H9 (cell line): ENCODE measurements at regions not wholly inside any gene's neighbourhood (a gene's known extent, or its start where the extent isn't known, plus 50 kb on each side); places are given as distances from the start of the nearest gene placed in this dataset.
A peak's percentile ranks its signal among the peaks of the same experiment; 100 is the strongest.

Experiments
- DNase-seq: peaks from one replicate; pipeline ENCODE4 v3.0.0-alpha.2; 2017
- H2AFZ ChIP-seq: one replicate; pipeline ENCODE4 v1.6.1; 2013; ENCODE audit warnings: mild to moderate bottlenecking, low read length, control low read depth, moderate library complexity
- H2AK5ac ChIP-seq: 2 replicates; pipeline ENCODE4 v1.6.1; 2013; ENCODE audit warnings: low read length, control low read depth, mixed read lengths; ENCODE audit not compliant: insufficient read length
- H2BK120ac ChIP-seq: one replicate; pipeline ENCODE4 v1.6.1; 2013; ENCODE audit warnings: low read depth, mild to moderate bottlenecking, low read length, control low read depth, inconsistent platforms; ENCODE audit not compliant: poor library complexity, severe bottlenecking
- H2BK12ac ChIP-seq: 2 replicates; pipeline ENCODE4 v1.6.1; 2013; ENCODE audit warnings: low read length, control low read depth, mixed read lengths, low read depth; ENCODE audit not compliant: insufficient read length
- H2BK15ac ChIP-seq: 2 replicates; pipeline ENCODE4 v1.6.1; 2013; ENCODE audit warnings: low read depth, low read length, control low read depth
- H2BK20ac ChIP-seq: one replicate; pipeline ENCODE4 v1.6.1; 2013; ENCODE audit warnings: low read depth, mild to moderate bottlenecking, low read length, control low read depth, inconsistent platforms; ENCODE audit not compliant: poor library complexity, severe bottlenecking
- H2BK5ac ChIP-seq: 2 replicates; pipeline ENCODE4 v1.6.1; 2013; ENCODE audit warnings: low read length, control low read depth, mixed read lengths; ENCODE audit not compliant: insufficient read length
- H3K14ac ChIP-seq: 2 replicates; pipeline ENCODE4 v1.6.1; 2013; ENCODE audit warnings: low read length, control low read depth; ENCODE audit not compliant: insufficient read depth
- H3K18ac ChIP-seq: 2 replicates; pipeline ENCODE4 v1.6.1; 2013; ENCODE audit warnings: low read depth, mild to moderate bottlenecking, mixed read lengths, low read length, control low read depth; ENCODE audit not compliant: insufficient read length
- H3K23ac ChIP-seq: 2 replicates; pipeline ENCODE4 v1.6.1; 2013; ENCODE audit warnings: low read length, control low read depth, mixed read lengths, low read depth; ENCODE audit not compliant: insufficient read length
- H3K23me2 ChIP-seq: 2 replicates; pipeline ENCODE4 v1.6.1; 2013; ENCODE audit warnings: low read depth, mild to moderate bottlenecking, mixed read lengths, low read length, control low read depth; ENCODE audit not compliant: insufficient read length, poor library complexity, severe bottlenecking
- H3K27ac ChIP-seq: 2 replicates; pipeline ENCODE4 v1.5.1; 2013; ENCODE audit warnings: low read length, control low read depth, mixed read lengths, low read depth; ENCODE audit not compliant: insufficient read length
- H3K27me3 ChIP-seq: 2 replicates; pipeline ENCODE4 v1.6.1; 2013; ENCODE audit warnings: low read length, control low read depth, inconsistent platforms; ENCODE audit not compliant: insufficient read depth
- H3K4ac ChIP-seq: 2 replicates; pipeline ENCODE4 v1.6.1; 2013; ENCODE audit warnings: low read depth, mild to moderate bottlenecking, control low read depth, inconsistent platforms, low read length, moderate library complexity
- H3K4me1 ChIP-seq: 2 replicates; pipeline ENCODE4 v1.6.1; 2013; ENCODE audit warnings: low read length, control low read depth, inconsistent platforms; ENCODE audit not compliant: insufficient read depth
- H3K4me2 ChIP-seq: 2 replicates; pipeline ENCODE4 v1.6.1; 2013; ENCODE audit warnings: low read length, control low read depth, mixed read lengths; ENCODE audit not compliant: insufficient read length, insufficient read depth
- H3K56ac ChIP-seq: 2 replicates; pipeline ENCODE4 v1.6.1; 2013; ENCODE audit warnings: low read depth, mild to moderate bottlenecking, mixed read lengths, low read length, control low read depth; ENCODE audit not compliant: insufficient read length
- H3K79me1 ChIP-seq: 2 replicates; pipeline ENCODE4 v1.6.1; 2013; ENCODE audit warnings: low read depth, mild to moderate bottlenecking, moderate library complexity, low read length, control low read depth, inconsistent platforms; ENCODE audit not compliant: insufficient read depth, poor library complexity, severe bottlenecking
- H3K79me2 ChIP-seq: 2 replicates; pipeline ENCODE4 v1.6.1; 2013; ENCODE audit warnings: low read length, control low read depth, inconsistent platforms; ENCODE audit not compliant: insufficient read depth
- H3K9ac ChIP-seq: 2 replicates; pipeline ENCODE4 v1.6.1; 2013; ENCODE audit warnings: low read length, control low read depth, mixed read lengths; ENCODE audit not compliant: insufficient read length; ENCODE audit errors: extremely low read depth
- H3K9me3 ChIP-seq: one replicate; pipeline ENCODE4 v1.6.1; 2013; ENCODE audit warnings: low read depth, low read length, inconsistent platforms; ENCODE audit not compliant: control insufficient read depth
- H3T11ph ChIP-seq: one replicate; pipeline ENCODE4 v1.6.1; 2013; ENCODE audit warnings: mild to moderate bottlenecking, low read length, control low read depth, inconsistent platforms
- H4K20me1 ChIP-seq: one replicate; pipeline ENCODE4 v1.6.1; 2013; ENCODE audit not compliant: control insufficient read depth, insufficient read length, insufficient read depth
- H4K5ac ChIP-seq: 2 replicates; pipeline ENCODE4 v1.6.1; 2013; ENCODE audit warnings: low read depth, mild to moderate bottlenecking, mixed read lengths, low read length, control low read depth; ENCODE audit not compliant: insufficient read length
- H4K8ac ChIP-seq: replicated peaks from 2 replicates; pipeline ENCODE4 v1.6.1; 2013; ENCODE audit warnings: low read length, control low read depth, mixed read lengths, low read depth; ENCODE audit not compliant: insufficient read length
- H4K91ac ChIP-seq: 2 replicates; pipeline ENCODE4 v1.6.1; 2013; ENCODE audit warnings: low read depth, mild to moderate bottlenecking, moderate library complexity, mixed read lengths, low read length, control low read depth; ENCODE audit not compliant: insufficient read length
- H3K27ac Mint-ChIP-seq, 3 experiments: 2 replicates in 2 of 3; 3 replicates in 1 of 3; pipeline ENCODE4 v1.8.0; 2020 to 2021; ENCODE audit warnings: mixed read lengths in 3 of 3, mild to moderate bottlenecking in 1 of 3, moderate library complexity in 1 of 3
- H3K27me3 Mint-ChIP-seq: 2 replicates; pipeline ENCODE4 v1.8.0; 2021; ENCODE audit warnings: low read depth, mild to moderate bottlenecking, moderate library complexity, mixed read lengths
- H3K36me3 Mint-ChIP-seq, 3 experiments: 2 replicates in 2 of 3; 3 replicates in 1 of 3; pipeline ENCODE4 v1.8.0; 2020 to 2021; ENCODE audit warnings: low read depth in 3 of 3, mixed read lengths in 3 of 3; ENCODE audit not compliant: insufficient read depth in 1 of 3
- H3K4me1 Mint-ChIP-seq, 2 experiments: 2 replicates each; pipeline ENCODE4 v1.8.0; 2020; ENCODE audit warnings: mixed read lengths in 2 of 2
- H3K4me3 Mint-ChIP-seq, 2 experiments: 2 replicates in 1 of 2; 3 replicates in 1 of 2; pipeline ENCODE4 v1.8.0; 2020 to 2021; ENCODE audit warnings: mild to moderate bottlenecking in 2 of 2, mixed read lengths in 2 of 2, moderate library complexity in 1 of 2
- H3K9me3 Mint-ChIP-seq, 2 experiments: 2 replicates in 1 of 2; 3 replicates in 1 of 2; pipeline ENCODE4 v1.8.0; 2020; ENCODE audit warnings: mild to moderate bottlenecking in 2 of 2, mixed read lengths in 2 of 2, moderate library complexity in 1 of 2
- WGBS: extraction: QIAGEN DNeasy Blood & Tissue Kit; methylation state at CpG from one replicate; pipeline ENCODE4 v1.1.7; 2013; ENCODE audit warnings: missing lambda C conversion rate, low lambda C conversion rate, mixed read lengths; ENCODE audit not compliant: insufficient read length; ENCODE audit errors: extremely low coverage; 5-methylcytosine and 5-hydroxymethylcytosine counted together
- TF ChIP-seq, protein P1 (sequence below): fragments of 200-600 bp; sonication (generic); conservative IDR thresholded peaks from 3 replicates; pipeline ENCODE4 v1.8.0; 2021; ENCODE audit warnings: antibody characterized with exemption, mild to moderate bottlenecking

DNA sequence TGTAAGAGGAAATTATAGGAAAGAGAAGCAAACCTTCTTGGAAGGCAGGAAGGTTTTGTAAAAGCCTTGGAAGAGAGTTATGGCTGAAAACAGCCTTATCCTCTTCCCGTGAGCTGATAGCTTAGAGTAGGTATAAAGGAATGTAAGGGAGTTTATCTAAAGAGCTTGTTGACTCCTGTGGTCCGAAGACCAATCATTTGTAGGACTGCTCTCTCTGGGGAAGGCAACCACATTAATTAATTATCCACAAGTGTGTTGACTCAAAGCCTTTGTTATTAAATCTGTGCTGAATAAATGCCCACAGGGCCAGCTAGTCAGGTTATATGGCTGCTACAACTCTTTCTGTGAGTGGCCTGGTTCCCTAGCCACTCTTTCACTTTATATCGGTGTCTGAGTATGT lies 452.1 kb upstream of the RASGRP1 start:
- Histone ChIP-seq H4K91ac (no peak overlapping the region), H3K56ac (no peak overlapping the region), H3K18ac (no peak overlapping the region), H2BK20ac (no peak overlapping the region), H3K9ac (no peak overlapping the region), H3K4me2 (no peak overlapping the region), H3K4me1 (no peaks in the 10 kb centered on the region), H3K9me3 (no peaks in the 10 kb centered on the region), H2BK12ac (no peak overlapping the region), H2AK5ac (no peak overlapping the region), H3K14ac (no peak overlapping the region), H2BK15ac (no peak overlapping the region), H3T11ph (no peak overlapping the region), H3K4ac (no peak overlapping the region), H2BK120ac (no peak overlapping the region), H4K5ac (no peak overlapping the region), H3K23me2 (no peaks in the 10 kb centered on the region), H3K27ac (no peak overlapping the region), H3K27me3 (no peaks in the 10 kb centered on the region), H3K23ac (no peak overlapping the region), H3K79me2 (no peaks in the 10 kb centered on the region), H4K8ac (no peak overlapping the region), H2AFZ (no peak overlapping the region), H3K79me1 (no peaks in the 10 kb centered on the region), H2BK5ac (no peak overlapping the region), H4K20me1 (no peaks in the 10 kb centered on the region)
- no peaks in the 10 kb centered on the region for H3K36me3 Mint-ChIP-seq
- 0 out of 7 replicates have a peak overlapping the region, but pooled peaks of 1 of the 3 experiments have one; percentile 2 for H3K27ac Mint-ChIP-seq
- WGBS: no CpG with 5 or more reads among the region's 3 CpGs
- H3K9me3 Mint-ChIP-seq: peaks cover 0 to 4% of the 10 kb centered on the region in 2 experiments; a peak in 3 of 5 replicates
- TF ChIP-seq, protein P1, sequence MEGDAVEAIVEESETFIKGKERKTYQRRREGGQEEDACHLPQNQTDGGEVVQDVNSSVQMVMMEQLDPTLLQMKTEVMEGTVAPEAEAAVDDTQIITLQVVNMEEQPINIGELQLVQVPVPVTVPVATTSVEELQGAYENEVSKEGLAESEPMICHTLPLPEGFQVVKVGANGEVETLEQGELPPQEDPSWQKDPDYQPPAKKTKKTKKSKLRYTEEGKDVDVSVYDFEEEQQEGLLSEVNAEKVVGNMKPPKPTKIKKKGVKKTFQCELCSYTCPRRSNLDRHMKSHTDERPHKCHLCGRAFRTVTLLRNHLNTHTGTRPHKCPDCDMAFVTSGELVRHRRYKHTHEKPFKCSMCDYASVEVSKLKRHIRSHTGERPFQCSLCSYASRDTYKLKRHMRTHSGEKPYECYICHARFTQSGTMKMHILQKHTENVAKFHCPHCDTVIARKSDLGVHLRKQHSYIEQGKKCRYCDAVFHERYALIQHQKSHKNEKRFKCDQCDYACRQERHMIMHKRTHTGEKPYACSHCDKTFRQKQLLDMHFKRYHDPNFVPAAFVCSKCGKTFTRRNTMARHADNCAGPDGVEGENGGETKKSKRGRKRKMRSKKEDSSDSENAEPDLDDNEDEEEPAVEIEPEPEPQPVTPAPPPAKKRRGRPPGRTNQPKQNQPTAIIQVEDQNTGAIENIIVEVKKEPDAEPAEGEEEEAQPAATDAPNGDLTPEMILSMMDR: no peak
- H3K4me3 Mint-ChIP-seq: no peak overlapping the region
- peaks cover 20 to 23% of the 10 kb centered on the region in 2 experiments for H3K4me1 Mint-ChIP-seq
- no peaks in the 10 kb centered on the region for H3K27me3 Mint-ChIP-seq
- no peak for DNase-seq
